Cerebellar nuclear complex (tissue), 1 donor: ENCODE measurements at regions not wholly inside any gene's neighbourhood (a gene's known extent, or its start where the extent isn't known, plus 50 kb on each side); places are given as distances from the start of the nearest gene placed in this dataset.
"Not testable (repeated sequence)": the region's sequence is repeated elsewhere in the genome, so short reads cannot be mapped to it uniquely, and the experiment has no call there.

Experiments used
- DNase-seq, 2 experiments: peaks; one replicate each; lab custom pipeline; 2025; lab: John Stamatoyannopoulos, UW

- no peak for DNase-seq
Measured at GRCh38 chr5:94102849-94103248, 361.4 kb upstream of the POU5F2 start.

- not testable (repeated sequence) for DNase-seq
Measured at GRCh38 chr5:94097384-94097783, 356.0 kb upstream of the POU5F2 start.

GRCh38 chr5:94094793-94095441, 353.5 kb upstream of the POU5F2 start:
- DNase-seq = no peak

GRCh38 chr5:94093300-94093699, 351.9 kb upstream of the POU5F2 start:
- DNase-seq = no peak

GRCh38 chr5:94086635-94087034, 345.2 kb upstream of the POU5F2 start:
- DNase-seq = not testable (repeated sequence)

- DNase-seq = no peak
Measured at GRCh38 chr5:94086194-94086593, 344.8 kb upstream of the POU5F2 start.

GRCh38 chr5:94082405-94082804, 341.0 kb upstream of the POU5F2 start:
- DNase-seq = no peak

GRCh38 chr5:94081088-94081487, 339.7 kb upstream of the POU5F2 start:
- DNase-seq = no peak

- DNase-seq = no peak
Measured at GRCh38 chr5:94080390-94080789, 339.0 kb upstream of the POU5F2 start.

- DNase-seq = no peak
Measured at GRCh38 chr5:94072116-94072515, 330.7 kb upstream of the POU5F2 start.

- no peak for DNase-seq
Measured at GRCh38 chr5:94066437-94067207, 325.2 kb upstream of the POU5F2 start.

GRCh38 chr5:94064025-94064424, 322.6 kb upstream of the POU5F2 start:
- no peak for DNase-seq

GRCh38 chr5:94057655-94058054, 316.3 kb upstream of the POU5F2 start:
- no peak for DNase-seq

- DNase-seq = no peak
Measured at GRCh38 chr5:94057217-94057616, 315.8 kb upstream of the POU5F2 start.

GRCh38 chr5:94049307-94049922, 308.0 kb upstream of the POU5F2 start:
- DNase-seq = not testable (repeated sequence)

- no peak for DNase-seq
Measured at GRCh38 chr5:94045839-94046782, 304.7 kb upstream of the POU5F2 start.

GRCh38 chr5:94043311-94043710, 301.9 kb upstream of the POU5F2 start:
- no peak for DNase-seq

GRCh38 chr5:94040591-94041148, 299.3 kb upstream of the POU5F2 start:
- no peak for DNase-seq

GRCh38 chr5:94039101-94039500, 297.7 kb upstream of the POU5F2 start:
- DNase-seq = no peak

- no peak for DNase-seq
Measured at GRCh38 chr5:94031631-94032030, 290.2 kb upstream of the POU5F2 start.

GRCh38 chr5:94028001-94028400, 286.6 kb upstream of the POU5F2 start:
- no peak for DNase-seq

- DNase-seq = no peak
Measured at GRCh38 chr5:94027145-94027544, 285.7 kb upstream of the POU5F2 start.
